Effector memory CD4-positive, alpha-beta T cell (primary cell): ENCODE measurements at regions not wholly inside any gene's neighbourhood (a gene's known extent, or its start where the extent isn't known, plus 50 kb on each side); places are given as distances from the start of the nearest gene placed in this dataset.

Source experiments
- DNase-seq, 3 donors: peaks; one replicate each; pipeline ENCODE4 v3.0.0-alpha.2; 2020
- H3K27ac ChIP-seq: 2 replicates; pipeline ENCODE4 v1.7.0; 2013; ENCODE audit warnings: mild to moderate bottlenecking, low read length, moderate library complexity; ENCODE audit not compliant: insufficient read depth, poor library complexity, severe bottlenecking
- H3K27me3 ChIP-seq: replicated peaks from 2 replicates; pipeline ENCODE4 v1.7.0; 2013; ENCODE audit warnings: mild to moderate bottlenecking, low read length; ENCODE audit not compliant: insufficient read depth, control insufficient read depth, poor library complexity, severe bottlenecking
- H3K36me3 ChIP-seq: 2 replicates; pipeline ENCODE4 v1.7.0; 2013; ENCODE audit warnings: mild to moderate bottlenecking, low read length, moderate library complexity; ENCODE audit not compliant: control insufficient read depth, insufficient read depth
- H3K4me1 ChIP-seq: 2 replicates; pipeline ENCODE4 v1.7.0; 2013; ENCODE audit warnings: low read length, mild to moderate bottlenecking; ENCODE audit not compliant: control insufficient read depth, insufficient read depth, poor library complexity, severe bottlenecking
- H3K4me3 ChIP-seq: 2 replicates; pipeline ENCODE4 v1.7.0; 2013; ENCODE audit warnings: low read length, low read depth, mild to moderate bottlenecking; ENCODE audit not compliant: insufficient read depth, poor library complexity, severe bottlenecking
- H3K9me3 ChIP-seq: 2 replicates; pipeline ENCODE4 v1.7.0; 2013; ENCODE audit warnings: mild to moderate bottlenecking, low read length, moderate library complexity; ENCODE audit not compliant: control insufficient read depth

GRCh38 chr18:24530630-24531111 is 70.2 kb downstream of the HRH4 start:
- no peak overlapping the region for H3K4me3 ChIP-seq
- H3K4me1 ChIP-seq: no peaks in the 10 kb centered on the region
- H3K36me3 ChIP-seq: no peaks in the 10 kb centered on the region
- no peak for DNase-seq
- no peaks in the 10 kb centered on the region for H3K9me3 ChIP-seq
- no peak overlapping the region for H3K27ac ChIP-seq
- H3K27me3 ChIP-seq: no peaks in the 10 kb centered on the region

- Histone ChIP-seq H3K4me3 (no peak overlapping the region), H3K9me3 (no peaks in the 10 kb centered on the region), H3K4me1 (no peaks in the 10 kb centered on the region), H3K36me3 (no peaks in the 10 kb centered on the region), H3K27ac (no peak overlapping the region), H3K27me3 (no peaks in the 10 kb centered on the region)
- DNase-seq: no peak
Observed at GRCh38 chr18:24534271-24534670, 73.8 kb downstream of the HRH4 start.

- Histone ChIP-seq H3K4me1 (no peaks in the 10 kb centered on the region), H3K27ac (no peak overlapping the region), H3K9me3 (no peaks in the 10 kb centered on the region), H3K4me3 (no peak overlapping the region), H3K27me3 (no peaks in the 10 kb centered on the region), H3K36me3 (no peaks in the 10 kb centered on the region)
- DNase-seq: no peak
Observed at GRCh38 chr18:24534737-24535136, 74.3 kb downstream of the HRH4 start.

- no peaks in the 10 kb centered on the region for H3K4me1 ChIP-seq
- no peaks in the 10 kb centered on the region for H3K27me3 ChIP-seq
- H3K27ac ChIP-seq: no peak overlapping the region
- no peaks in the 10 kb centered on the region for H3K9me3 ChIP-seq
- DNase-seq: no peak
- no peak overlapping the region for H3K4me3 ChIP-seq
- no peaks in the 10 kb centered on the region for H3K36me3 ChIP-seq
Observed at GRCh38 chr18:24535527-24536295, 75.3 kb downstream of the HRH4 start.

GRCh38 chr18:24536326-24536725 is 75.9 kb downstream of the HRH4 start:
- no peak for DNase-seq
- no peaks in the 10 kb centered on the region for H3K27me3 ChIP-seq
- no peak overlapping the region for H3K27ac ChIP-seq
- no peak overlapping the region for H3K4me3 ChIP-seq
- H3K9me3 ChIP-seq: no peaks in the 10 kb centered on the region
- H3K4me1 ChIP-seq: no peaks in the 10 kb centered on the region
- no peaks in the 10 kb centered on the region for H3K36me3 ChIP-seq

GRCh38 chr18:24536834-24537233 is 76.4 kb downstream of the HRH4 start:
- Histone ChIP-seq H3K27me3 (no peaks in the 10 kb centered on the region), H3K27ac (no peak overlapping the region), H3K9me3 (no peaks in the 10 kb centered on the region), H3K4me3 (no peak overlapping the region), H3K36me3 (no peaks in the 10 kb centered on the region), H3K4me1 (no peaks in the 10 kb centered on the region)
- DNase-seq: no peak

- Histone ChIP-seq H3K4me3 (no peak overlapping the region), H3K4me1 (no peaks in the 10 kb centered on the region), H3K9me3 (no peaks in the 10 kb centered on the region), H3K36me3 (no peaks in the 10 kb centered on the region), H3K27ac (no peak overlapping the region), H3K27me3 (no peaks in the 10 kb centered on the region)
- DNase-seq: no peak
Observed at GRCh38 chr18:24538414-24539264, 78.2 kb downstream of the HRH4 start.

GRCh38 chr18:24539866-24540617 is 79.6 kb downstream of the HRH4 start:
- DNase-seq: no peak
- Histone ChIP-seq H3K27me3 (no peaks in the 10 kb centered on the region), H3K36me3 (no peaks in the 10 kb centered on the region), H3K27ac (no peak overlapping the region), H3K4me3 (no peak overlapping the region), H3K9me3 (no peaks in the 10 kb centered on the region), H3K4me1 (no peaks in the 10 kb centered on the region)

- Histone ChIP-seq H3K27me3 (no peaks in the 10 kb centered on the region), H3K4me1 (no peaks in the 10 kb centered on the region), H3K4me3 (no peak overlapping the region), H3K9me3 (no peaks in the 10 kb centered on the region), H3K27ac (no peak overlapping the region), H3K36me3 (no peaks in the 10 kb centered on the region)
- DNase-seq: no peak
Observed at GRCh38 chr18:24540896-24541295, 80.5 kb downstream of the HRH4 start.
